Hepatocyte (in vitro differentiated cells): ENCODE measurements at regions not wholly inside any gene's neighbourhood (a gene's known extent, or its start where the extent isn't known, plus 50 kb on each side); places are given as distances from the start of the nearest gene placed in this dataset.

Experiments
- DNase-seq: peaks from one replicate; pipeline ENCODE4 v3.0.0-alpha.2; 2016; ENCODE audit warnings: low spot score
- H2AFZ ChIP-seq: fragments of 200-600 bp; sonication (generic); 2 replicates; pipeline ENCODE4 v1.6.0; 2016; ENCODE audit warnings: antibody characterized with exemption, mild to moderate bottlenecking
- H3K27ac ChIP-seq: fragments of 200-600 bp; sonication (generic); 2 replicates; pipeline ENCODE4 v1.5.1; 2016; ENCODE audit warnings: mild to moderate bottlenecking
- H3K27me3 ChIP-seq: fragments of 200-600 bp; sonication (generic); 2 replicates; pipeline ENCODE4 v1.6.1; 2016
- H3K36me3 ChIP-seq: fragments of 200-600 bp; sonication (generic); replicated peaks from 2 replicates; pipeline ENCODE4 v1.5.1; 2016; ENCODE audit warnings: low read depth; ENCODE audit not compliant: insufficient read depth
- H3K4me1 ChIP-seq: fragments of 200-600 bp; sonication (generic); 2 replicates; pipeline ENCODE4 v1.5.1; 2016; ENCODE audit warnings: mild to moderate bottlenecking, moderate library complexity; ENCODE audit not compliant: insufficient read depth
- H3K4me2 ChIP-seq: fragments of 200-600 bp; sonication (generic); 2 replicates; pipeline ENCODE4 v1.6.0; 2016
- H3K4me3 ChIP-seq: fragments of 200-600 bp; sonication (generic); 2 replicates; pipeline ENCODE4 v1.5.1; 2016; ENCODE audit warnings: mild to moderate bottlenecking
- H3K79me2 ChIP-seq: fragments of 200-600 bp; sonication (generic); 2 replicates; pipeline ENCODE4 v1.6.0; 2017; ENCODE audit warnings: mild to moderate bottlenecking
- H3K9me2 ChIP-seq: fragments of 200-600 bp; sonication (generic); replicated peaks from 2 replicates; pipeline ENCODE4 v1.6.0; 2017; ENCODE audit warnings: mild to moderate bottlenecking; ENCODE audit not compliant: insufficient read depth
- H3K9me3 ChIP-seq: fragments of 200-600 bp; sonication (generic); 2 replicates; pipeline ENCODE4 v1.5.1; 2016; ENCODE audit warnings: low read depth, mild to moderate bottlenecking
- H4K20me1 ChIP-seq: fragments of 200-600 bp; sonication (generic); 2 replicates; pipeline ENCODE4 v1.6.0; 2016; ENCODE audit warnings: mild to moderate bottlenecking; ENCODE audit not compliant: insufficient read depth, poor library complexity, severe bottlenecking
- EZH2 ChIP-seq: fragments of 200-600 bp; sonication (generic); IDR thresholded peaks from 2 replicates; pipeline ENCODE4 v1.6.1; 2016; ENCODE audit warnings: antibody characterized with exemption, mild to moderate bottlenecking, borderline replicate concordance
- EZH2phosphoT487 ChIP-seq: fragments of 200-600 bp; sonication (generic); IDR thresholded peaks from one replicate; pipeline ENCODE4 v1.6.1; 2018; ENCODE audit warnings: antibody characterized with exemption, mild to moderate bottlenecking, low read depth, moderate library complexity; ENCODE audit not compliant: unreplicated experiment, severe bottlenecking
- WGBS: methylation state at CpG from one replicate; pipeline ENCODE4 v1.1.6; 2016; ENCODE audit warnings: low lambda C conversion rate; ENCODE audit errors: missing lambda C conversion rate; 5-methylcytosine and 5-hydroxymethylcytosine counted together
- TF ChIP-seq, protein P1 (sequence below): fragments of 200-600 bp; sonication (generic); IDR thresholded peaks from 2 replicates; pipeline ENCODE4 v1.5.1; 2016; ENCODE audit warnings: antibody characterized with exemption, mild to moderate bottlenecking; ENCODE audit not compliant: poor library complexity

DNA sequence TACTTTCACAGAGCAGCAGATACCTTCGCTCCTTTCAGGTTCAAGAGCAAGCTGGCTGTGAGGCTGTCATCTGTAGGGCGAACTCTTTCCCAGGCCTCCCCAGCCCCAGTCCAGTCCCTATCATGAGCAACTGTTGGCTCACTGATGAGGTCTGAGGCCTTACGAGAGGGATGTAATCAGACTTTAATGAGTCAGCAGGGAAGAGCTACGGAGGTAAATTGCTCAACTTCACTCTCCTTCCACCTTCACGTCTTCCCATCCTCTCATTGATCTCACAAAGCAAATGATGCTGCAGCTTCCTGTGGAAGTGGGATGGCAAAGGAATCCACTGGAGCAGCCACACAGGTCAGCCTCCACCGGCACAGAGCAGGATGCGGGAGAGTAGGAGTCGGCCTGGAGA lies 130.7 kb upstream of the TBCA start:
- TF ChIP-seq EZH2 (no peak), EZH2phosphoT487 (no peak)
- TF ChIP-seq, protein P1, sequence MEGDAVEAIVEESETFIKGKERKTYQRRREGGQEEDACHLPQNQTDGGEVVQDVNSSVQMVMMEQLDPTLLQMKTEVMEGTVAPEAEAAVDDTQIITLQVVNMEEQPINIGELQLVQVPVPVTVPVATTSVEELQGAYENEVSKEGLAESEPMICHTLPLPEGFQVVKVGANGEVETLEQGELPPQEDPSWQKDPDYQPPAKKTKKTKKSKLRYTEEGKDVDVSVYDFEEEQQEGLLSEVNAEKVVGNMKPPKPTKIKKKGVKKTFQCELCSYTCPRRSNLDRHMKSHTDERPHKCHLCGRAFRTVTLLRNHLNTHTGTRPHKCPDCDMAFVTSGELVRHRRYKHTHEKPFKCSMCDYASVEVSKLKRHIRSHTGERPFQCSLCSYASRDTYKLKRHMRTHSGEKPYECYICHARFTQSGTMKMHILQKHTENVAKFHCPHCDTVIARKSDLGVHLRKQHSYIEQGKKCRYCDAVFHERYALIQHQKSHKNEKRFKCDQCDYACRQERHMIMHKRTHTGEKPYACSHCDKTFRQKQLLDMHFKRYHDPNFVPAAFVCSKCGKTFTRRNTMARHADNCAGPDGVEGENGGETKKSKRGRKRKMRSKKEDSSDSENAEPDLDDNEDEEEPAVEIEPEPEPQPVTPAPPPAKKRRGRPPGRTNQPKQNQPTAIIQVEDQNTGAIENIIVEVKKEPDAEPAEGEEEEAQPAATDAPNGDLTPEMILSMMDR = no peak
- peak; percentile 12 for DNase-seq
- H3K4me2 ChIP-seq = no peak overlapping the region
- no peaks in the 10 kb centered on the region for H3K9me2 ChIP-seq
- H3K36me3 ChIP-seq = no peaks in the 10 kb centered on the region
- H3K79me2 ChIP-seq = no peaks in the 10 kb centered on the region
- H3K4me3 ChIP-seq = no peak overlapping the region
- no peak overlapping the region for H2AFZ ChIP-seq
- no peaks in the 10 kb centered on the region for H3K4me1 ChIP-seq
- H3K27me3 ChIP-seq = peaks cover 6% of the 10 kb centered on the region
- 89% methylated on average over 8 of the region's 8 CpGs for WGBS
- no peaks in the 10 kb centered on the region for H4K20me1 ChIP-seq
- H3K9me3 ChIP-seq = no peaks in the 10 kb centered on the region
- H3K27ac ChIP-seq = no peak overlapping the region

DNA sequence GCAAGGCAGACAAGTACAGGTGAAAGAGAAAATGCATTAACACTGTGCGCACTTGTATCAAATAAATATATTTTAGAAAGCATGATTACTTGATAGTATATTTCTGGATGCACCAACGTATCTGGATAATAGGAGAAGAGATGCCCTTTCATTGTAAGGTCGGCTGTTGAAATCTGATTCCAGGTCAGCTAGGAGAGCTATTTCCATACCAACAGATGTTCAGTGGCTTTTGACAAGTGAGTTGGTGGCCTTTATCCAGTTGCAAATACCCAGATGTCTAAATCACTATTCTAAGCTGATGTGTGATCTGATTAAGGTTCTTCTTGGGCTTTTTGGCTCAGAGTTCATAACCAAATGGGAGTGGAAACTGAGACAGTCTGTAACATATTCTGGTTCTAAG lies 128.2 kb upstream of the TBCA start:
- WGBS = 66% methylated on average over 3 of the region's 3 CpGs
- no peaks in the 10 kb centered on the region for H3K36me3 ChIP-seq
- no peaks in the 10 kb centered on the region for H3K9me3 ChIP-seq
- no peaks in the 10 kb centered on the region for H4K20me1 ChIP-seq
- H3K4me2 ChIP-seq = no peak overlapping the region
- no peaks in the 10 kb centered on the region for H3K9me2 ChIP-seq
- no peak overlapping the region for H3K4me3 ChIP-seq
- H2AFZ ChIP-seq = no peak overlapping the region
- TF ChIP-seq EZH2phosphoT487 (no peak), EZH2 (no peak)
- TF ChIP-seq, protein P1 = no peak
- no peaks in the 10 kb centered on the region for H3K27me3 ChIP-seq
- no peak overlapping the region for H3K27ac ChIP-seq
- no peaks in the 10 kb centered on the region for H3K4me1 ChIP-seq
- no peak for DNase-seq
- H3K79me2 ChIP-seq = no peaks in the 10 kb centered on the region

DNA sequence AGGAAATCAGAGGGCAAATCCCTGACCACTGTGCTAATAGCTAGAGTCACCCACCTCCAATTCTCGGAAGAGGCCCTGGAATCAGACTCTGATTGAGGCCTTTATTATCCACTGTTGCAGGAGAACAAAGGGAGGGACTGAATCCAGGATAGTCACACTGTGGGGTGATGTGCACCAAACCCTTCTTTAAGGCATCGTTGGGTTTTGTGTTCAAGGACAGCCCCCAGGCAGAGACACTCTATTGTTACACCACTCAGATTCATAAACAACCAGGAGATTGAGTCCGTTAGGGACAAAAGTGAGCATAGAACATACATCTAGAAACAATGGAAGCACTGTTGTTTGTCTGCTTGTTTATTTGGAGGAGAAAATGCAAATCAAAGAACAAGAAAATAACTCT lies 124.6 kb upstream of the TBCA start:
- Histone ChIP-seq H2AFZ (no peak overlapping the region), H4K20me1 (no peaks in the 10 kb centered on the region), H3K4me3 (no peak overlapping the region), H3K4me2 (no peak overlapping the region), H3K27ac (no peak overlapping the region), H3K9me3 (no peaks in the 10 kb centered on the region), H3K9me2 (no peaks in the 10 kb centered on the region), H3K27me3 (no peaks in the 10 kb centered on the region), H3K4me1 (no peaks in the 10 kb centered on the region), H3K36me3 (no peaks in the 10 kb centered on the region), H3K79me2 (no peaks in the 10 kb centered on the region)
- WGBS = 87% methylated on average over 3 of the region's 3 CpGs
- DNase-seq = no peak
- TF ChIP-seq, protein P1 = no peak
- TF ChIP-seq EZH2 (no peak), EZH2phosphoT487 (no peak)

DNA sequence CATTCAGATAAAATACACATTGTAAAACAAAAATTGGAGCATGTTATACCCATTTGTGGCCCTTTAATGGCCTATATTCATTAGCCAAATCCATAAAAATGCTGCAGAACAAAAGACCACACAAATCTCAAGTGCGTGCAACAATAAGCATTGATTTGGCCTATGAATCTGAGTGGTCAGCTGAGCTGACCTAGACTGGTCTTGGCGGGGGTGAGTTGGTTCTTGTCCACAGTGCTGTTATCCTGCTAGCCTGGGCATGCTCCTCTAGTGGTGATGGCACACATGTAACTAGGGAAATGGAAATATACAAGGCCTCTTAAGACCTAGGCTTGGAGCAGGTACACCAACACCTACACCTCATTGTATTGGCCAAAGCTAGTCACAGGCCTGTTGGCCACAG lies 122.2 kb upstream of the TBCA start:
- Histone ChIP-seq H3K27me3 (no peaks in the 10 kb centered on the region), H3K9me3 (no peaks in the 10 kb centered on the region), H4K20me1 (no peaks in the 10 kb centered on the region), H3K27ac (no peak overlapping the region), H3K4me1 (no peaks in the 10 kb centered on the region), H3K4me3 (no peak overlapping the region), H3K9me2 (no peaks in the 10 kb centered on the region), H2AFZ (no peak overlapping the region), H3K36me3 (no peaks in the 10 kb centered on the region), H3K79me2 (no peaks in the 10 kb centered on the region), H3K4me2 (no peak overlapping the region)
- 91% methylated on average over 2 of the region's 2 CpGs for WGBS
- no peak for DNase-seq
- TF ChIP-seq EZH2phosphoT487 (no peak), EZH2 (no peak)
- TF ChIP-seq, protein P1 = no peak
